GM12878 (cell line): ENCODE measurements at regions not wholly inside any gene's neighbourhood (a gene's known extent, or its start where the extent isn't known, plus 50 kb on each side); places are given as distances from the start of the nearest gene placed in this dataset.

Experiments
- ATF7 ChIP-seq: fragments of 450-650 bp; IDR thresholded peaks from 2 replicates; pipeline ENCODE4 v1.6.1; 2016; ENCODE audit warnings: low read depth, mild to moderate bottlenecking
- CREB1 ChIP-seq: IDR thresholded peaks from 2 replicates; pipeline ENCODE4 v1.6.1; 2012; ENCODE audit warnings: low read depth, mild to moderate bottlenecking, inconsistent platforms
- CREM ChIP-seq: IDR thresholded peaks from 2 replicates; pipeline ENCODE4 v1.6.1; 2014; ENCODE audit warnings: antibody characterized with exemption, low read depth
- FOXM1 ChIP-seq: IDR thresholded peaks from 2 replicates; pipeline ENCODE4 v1.6.1; 2012; ENCODE audit warnings: low read depth, mild to moderate bottlenecking, inconsistent platforms, low read length, moderate library complexity
- MTA2 ChIP-seq: fragments of 450-650 bp; IDR thresholded peaks from 2 replicates; pipeline ENCODE4 v1.6.1; 2016; ENCODE audit warnings: low read depth, mild to moderate bottlenecking, moderate library complexity
- MTA3 ChIP-seq: IDR thresholded peaks from 2 replicates; pipeline ENCODE4 v1.6.1; 2012; ENCODE audit warnings: low read length, inconsistent platforms, borderline replicate concordance
- NBN ChIP-seq: fragments of 450-650 bp; IDR thresholded peaks from 2 replicates; pipeline ENCODE4 v1.6.1; 2016
- NFIC ChIP-seq: IDR thresholded peaks from 2 replicates; pipeline ENCODE4 v1.6.1; 2012; ENCODE audit warnings: low read depth, mild to moderate bottlenecking, inconsistent platforms, low read length, moderate library complexity
- POU2F2 ChIP-seq: IDR thresholded peaks from 3 replicates; pipeline ENCODE4 v1.6.1; 2011; ENCODE audit warnings: low read depth, mild to moderate bottlenecking, low read length, borderline replicate concordance
- RAD21 ChIP-seq: IDR thresholded peaks from 2 replicates; pipeline ENCODE4 v1.6.1; 2011; ENCODE audit warnings: mild to moderate bottlenecking, low read depth, low read length, moderate library complexity; ENCODE audit not compliant: insufficient read depth
- RELA ChIP-seq: fragments of 450-650 bp; IDR thresholded peaks from 2 replicates; pipeline ENCODE4 v1.8.0; 2014; ENCODE audit warnings: borderline replicate concordance; ENCODE audit not compliant: partially characterized antibody
- RUNX3 ChIP-seq: IDR thresholded peaks from 2 replicates; pipeline ENCODE4 v1.6.1; 2012; ENCODE audit warnings: low read length, inconsistent platforms
- SREBF1 ChIP-seq: IDR thresholded peaks from 2 replicates; pipeline ENCODE4 v1.6.1; 2012; ENCODE audit warnings: mild to moderate bottlenecking, low read length
- SREBF2 ChIP-seq: IDR thresholded peaks from 2 replicates; pipeline ENCODE4 v1.6.1; 2012; ENCODE audit warnings: mild to moderate bottlenecking, low read length
- SRF ChIP-seq, 2 experiments: IDR thresholded peaks; 2 replicates each; pipeline ENCODE4 v1.6.1; 2011; ENCODE audit warnings: low read depth in 2 of 2, low read length in 2 of 2, mild to moderate bottlenecking in 1 of 2, moderate library complexity in 1 of 2
- STAT3 ChIP-seq: IDR thresholded peaks from 2 replicates; pipeline ENCODE4 v1.6.1; 2011; ENCODE audit warnings: low read depth, low read length, improper control_type of control experiment
- TARDBP ChIP-seq: IDR thresholded peaks from 2 replicates; pipeline ENCODE4 v1.6.1; 2016; ENCODE audit warnings: borderline replicate concordance
- YY1 ChIP-seq: IDR thresholded peaks from 2 replicates; pipeline ENCODE4 v1.6.1; 2011; ENCODE audit warnings: low read depth, mild to moderate bottlenecking, low read length
- ZBTB33 ChIP-seq: fragments of 450-650 bp; IDR thresholded peaks from 2 replicates; pipeline ENCODE4 v1.6.1; 2017; ENCODE audit warnings: mild to moderate bottlenecking
- ZNF217 ChIP-seq: fragments of 450-650 bp; IDR thresholded peaks from 2 replicates; pipeline ENCODE4 v1.6.1; 2017; ENCODE audit warnings: antibody characterized with exemption, mild to moderate bottlenecking
- TF ChIP-seq, protein P1 (sequence below): fragments of 450-650 bp; IDR thresholded peaks from 2 replicates; pipeline ENCODE4 v1.6.1; 2016; ENCODE audit warnings: mild to moderate bottlenecking, moderate library complexity, borderline replicate concordance

GRCh38 chr6:27545271-27546046 lies 72.6 kb upstream of the ZNF184 start (continued):
- TF ChIP-seq ZBTB33, result no peak
- peak; percentile 24; the same call in 1 of the 2 replicates for TF ChIP-seq NFIC
- TF ChIP-seq CREB1, result peak; percentile 89
- peak; percentile 61 for TF ChIP-seq RUNX3
- 0 out of 3 replicates have a peak, but pooled peaks have one; percentile 35 for TF ChIP-seq POU2F2
- TF ChIP-seq RELA, result no peak
- TF ChIP-seq SREBF2, result peak; percentile 84
- TF ChIP-seq ATF7, result peak; percentile 58
- TF ChIP-seq RAD21, result no peak
- TF ChIP-seq TARDBP, result peak; percentile 90
- no peak for TF ChIP-seq NBN
- TF ChIP-seq YY1, result peak; percentile 53; the same call in 1 of the 2 replicates
- peak; percentile 28; the same call in 1 of the 2 replicates for TF ChIP-seq FOXM1
- peak; percentile 23; the same call in 1 of the 2 replicates for TF ChIP-seq MTA3
- TF ChIP-seq, protein P1, sequence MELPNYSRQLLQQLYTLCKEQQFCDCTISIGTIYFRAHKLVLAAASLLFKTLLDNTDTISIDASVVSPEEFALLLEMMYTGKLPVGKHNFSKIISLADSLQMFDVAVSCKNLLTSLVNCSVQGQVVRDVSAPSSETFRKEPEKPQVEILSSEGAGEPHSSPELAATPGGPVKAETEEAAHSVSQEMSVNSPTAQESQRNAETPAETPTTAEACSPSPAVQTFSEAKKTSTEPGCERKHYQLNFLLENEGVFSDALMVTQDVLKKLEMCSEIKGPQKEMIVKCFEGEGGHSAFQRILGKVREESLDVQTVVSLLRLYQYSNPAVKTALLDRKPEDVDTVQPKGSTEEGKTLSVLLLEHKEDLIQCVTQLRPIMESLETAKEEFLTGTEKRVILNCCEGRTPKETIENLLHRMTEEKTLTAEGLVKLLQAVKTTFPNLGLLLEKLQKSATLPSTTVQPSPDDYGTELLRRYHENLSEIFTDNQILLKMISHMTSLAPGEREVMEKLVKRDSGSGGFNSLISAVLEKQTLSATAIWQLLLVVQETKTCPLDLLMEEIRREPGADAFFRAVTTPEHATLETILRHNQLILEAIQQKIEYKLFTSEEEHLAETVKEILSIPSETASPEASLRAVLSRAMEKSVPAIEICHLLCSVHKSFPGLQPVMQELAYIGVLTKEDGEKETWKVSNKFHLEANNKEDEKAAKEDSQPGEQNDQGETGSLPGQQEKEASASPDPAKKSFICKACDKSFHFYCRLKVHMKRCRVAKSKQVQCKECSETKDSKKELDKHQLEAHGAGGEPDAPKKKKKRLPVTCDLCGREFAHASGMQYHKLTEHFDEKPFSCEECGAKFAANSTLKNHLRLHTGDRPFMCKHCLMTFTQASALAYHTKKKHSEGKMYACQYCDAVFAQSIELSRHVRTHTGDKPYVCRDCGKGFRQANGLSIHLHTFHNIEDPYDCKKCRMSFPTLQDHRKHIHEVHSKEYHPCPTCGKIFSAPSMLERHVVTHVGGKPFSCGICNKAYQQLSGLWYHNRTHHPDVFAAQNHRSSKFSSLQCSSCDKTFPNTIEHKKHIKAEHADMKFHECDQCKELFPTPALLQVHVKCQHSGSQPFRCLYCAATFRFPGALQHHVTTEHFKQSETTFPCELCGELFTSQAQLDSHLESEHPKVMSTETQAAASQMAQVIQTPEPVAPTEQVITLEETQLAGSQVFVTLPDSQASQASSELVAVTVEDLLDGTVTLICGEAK, result peak; percentile 26; the same call in 1 of the 2 replicates
- no peak for TF ChIP-seq SRF (IDR thresholded peaks at IDR 0.05; ENCODE audit: low read depth in 2 of 2, low read length in 2 of 2)
- no peak for TF ChIP-seq MTA2
- TF ChIP-seq ZNF217, result peak; percentile 55; the same call in 1 of the 2 replicates
- TF ChIP-seq STAT3, result no peak
- peak; percentile 89 for TF ChIP-seq CREM
- no peak for TF ChIP-seq SREBF1
